CD4-positive, CD25-positive, alpha-beta regulatory T cell (primary cell): ENCODE measurements at regions not wholly inside any gene's neighbourhood (a gene's known extent, or its start where the extent isn't known, plus 50 kb on each side); places are given as distances from the start of the nearest gene placed in this dataset.
"Not testable (repeated sequence)": the region's sequence is repeated elsewhere in the genome, so short reads cannot be mapped to it uniquely, and the experiment has no call there.

Experiments
- ATAC-seq, 2 donors: fragments of 150-1000 bp; cut with Tn5 transposase; one replicate each; pipeline ENCODE4 v1.10.0; 2021; ENCODE audit warnings: low read depth in 2 of 2, moderate number of reproducible peaks in 2 of 2, moderate library complexity in 1 of 2
- DNase-seq, 3 donors: peaks; one replicate each; pipeline versions ENCODE4 v3.0.0 to v3.0.0-alpha.2; 2012 to 2022; ENCODE audit warnings: mixed read lengths in 1 of 3
- H3K27ac ChIP-seq: one replicate; pipeline ENCODE4 v1.7.0; 2013; ENCODE audit warnings: mild to moderate bottlenecking, low read length; ENCODE audit not compliant: insufficient read depth, poor library complexity, severe bottlenecking
- H3K27me3 ChIP-seq: one replicate; pipeline ENCODE4 v1.7.0; 2013; ENCODE audit warnings: low read length; ENCODE audit not compliant: control insufficient read depth, insufficient read depth
- H3K36me3 ChIP-seq: one replicate; pipeline ENCODE4 v1.7.0; 2013; ENCODE audit warnings: mild to moderate bottlenecking, low read length, moderate library complexity; ENCODE audit not compliant: control insufficient read depth, insufficient read depth
- H3K4me1 ChIP-seq: 2 replicates; pipeline ENCODE4 v1.7.0; 2013; ENCODE audit warnings: mild to moderate bottlenecking, low read length; ENCODE audit not compliant: insufficient read depth, control insufficient read depth, poor library complexity, severe bottlenecking
- H3K4me3 ChIP-seq: one replicate; pipeline ENCODE4 v1.7.0; 2013; ENCODE audit warnings: low read depth, mild to moderate bottlenecking, low read length, moderate library complexity
- H3K9me3 ChIP-seq, 2 experiments: 1 replicate in 1 of 2; 2 replicates in 1 of 2; pipeline ENCODE4 v1.7.0; 2013; ENCODE audit warnings: low read length in 2 of 2, mild to moderate bottlenecking in 1 of 2, moderate library complexity in 1 of 2; ENCODE audit not compliant: control insufficient read depth in 2 of 2
- H3K27ac Mint-ChIP-seq, 3 donors: one replicate each; pipeline ENCODE4 v1.8.0; 2020 to 2022; ENCODE audit warnings: mild to moderate bottlenecking in 3 of 3, mixed read lengths in 3 of 3, moderate library complexity in 2 of 3
- H3K27me3 Mint-ChIP-seq: one replicate; pipeline ENCODE4 v1.8.0; 2022; ENCODE audit warnings: mild to moderate bottlenecking, mixed read lengths
- H3K36me3 Mint-ChIP-seq: one replicate; pipeline ENCODE4 v1.8.0; 2020; ENCODE audit warnings: mixed read lengths
- H3K4me1 Mint-ChIP-seq, 4 donors: one replicate each; pipeline ENCODE4 v1.8.0; 2020 to 2022; ENCODE audit warnings: mixed read lengths in 4 of 4, mild to moderate bottlenecking in 1 of 4
- H3K4me3 Mint-ChIP-seq, 4 donors: one replicate each; pipeline ENCODE4 v1.8.0; 2020 to 2022; ENCODE audit warnings: mild to moderate bottlenecking in 4 of 4, mixed read lengths in 4 of 4, moderate library complexity in 3 of 4
- H3K9me3 Mint-ChIP-seq, 7 donors: one replicate each; pipeline ENCODE4 v1.8.0; 2020 to 2022; ENCODE audit warnings: mixed read lengths in 7 of 7, mild to moderate bottlenecking in 3 of 7, moderate library complexity in 2 of 7

DNA sequence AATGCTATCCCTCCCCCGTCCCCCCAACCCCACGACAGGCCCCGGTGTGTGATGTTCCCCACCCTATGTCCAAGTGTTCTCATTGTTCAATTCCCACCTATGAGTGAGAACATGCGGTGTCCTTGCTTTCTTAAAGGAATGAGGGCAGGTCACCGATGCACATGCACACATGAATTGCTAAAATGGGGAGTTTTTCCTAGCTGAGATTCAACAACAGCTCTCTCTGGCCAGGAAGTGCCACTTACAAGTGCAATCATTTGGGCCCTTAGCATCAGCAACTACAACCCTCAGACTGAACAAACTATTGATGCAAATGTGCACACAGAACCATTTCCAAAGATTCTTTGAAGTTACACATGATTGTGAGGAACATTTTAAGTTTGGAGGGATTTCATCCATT, 95.7 kb upstream of the IQCM start:
- H3K9me3 ChIP-seq, result no peaks in the 10 kb centered on the region
- no peaks in the 10 kb centered on the region for H3K4me1 ChIP-seq
- H3K4me3 Mint-ChIP-seq, result no peak overlapping the region
- no peak for ATAC-seq
- no peak overlapping the region for H3K4me3 ChIP-seq
- H3K27me3 Mint-ChIP-seq, result peaks cover 6% of the 10 kb centered on the region
- no peaks in the 10 kb centered on the region for H3K4me1 Mint-ChIP-seq
- no peaks in the 10 kb centered on the region for H3K9me3 Mint-ChIP-seq
- no peaks in the 10 kb centered on the region for H3K27me3 ChIP-seq
- H3K27ac Mint-ChIP-seq, result no peak overlapping the region
- no peak overlapping the region for H3K27ac ChIP-seq
- DNase-seq, result no peak
- H3K36me3 Mint-ChIP-seq, result no peaks in the 10 kb centered on the region
- no peaks in the 10 kb centered on the region for H3K36me3 ChIP-seq

GRCh38 chr4:149912000-149912399, 96.4 kb upstream of the IQCM start:
- DNase-seq, result no peak
- no peak for ATAC-seq
- no peaks in the 10 kb centered on the region for H3K4me1 Mint-ChIP-seq
- H3K36me3 Mint-ChIP-seq, result no peaks in the 10 kb centered on the region
- no peaks in the 10 kb centered on the region for H3K36me3 ChIP-seq
- H3K9me3 Mint-ChIP-seq, result no peaks in the 10 kb centered on the region
- H3K4me1 ChIP-seq, result no peaks in the 10 kb centered on the region
- no peaks in the 10 kb centered on the region for H3K27me3 ChIP-seq
- H3K27ac Mint-ChIP-seq, result no peak overlapping the region
- H3K4me3 ChIP-seq, result no peak overlapping the region
- no peak overlapping the region for H3K4me3 Mint-ChIP-seq
- no peak overlapping the region for H3K27ac ChIP-seq
- no peaks in the 10 kb centered on the region for H3K9me3 ChIP-seq
- peaks cover 6% of the 10 kb centered on the region for H3K27me3 Mint-ChIP-seq

GRCh38 chr4:149914119-149915115, 98.8 kb upstream of the IQCM start:
- no peak overlapping the region for H3K4me3 Mint-ChIP-seq
- Histone ChIP-seq H3K4me3 (no peak overlapping the region), H3K9me3 (no peaks in the 10 kb centered on the region), H3K27ac (no peak overlapping the region), H3K27me3 (no peaks in the 10 kb centered on the region), H3K36me3 (no peaks in the 10 kb centered on the region), H3K4me1 (no peaks in the 10 kb centered on the region)
- peak in 1 of 3 donors; percentile 43 for DNase-seq
- H3K4me1 Mint-ChIP-seq, result no peaks in the 10 kb centered on the region
- H3K27me3 Mint-ChIP-seq, result peaks cover 6% of the 10 kb centered on the region
- H3K27ac Mint-ChIP-seq, result no peak overlapping the region
- no peaks in the 10 kb centered on the region for H3K9me3 Mint-ChIP-seq
- no peak for ATAC-seq
- no peaks in the 10 kb centered on the region for H3K36me3 Mint-ChIP-seq

DNA sequence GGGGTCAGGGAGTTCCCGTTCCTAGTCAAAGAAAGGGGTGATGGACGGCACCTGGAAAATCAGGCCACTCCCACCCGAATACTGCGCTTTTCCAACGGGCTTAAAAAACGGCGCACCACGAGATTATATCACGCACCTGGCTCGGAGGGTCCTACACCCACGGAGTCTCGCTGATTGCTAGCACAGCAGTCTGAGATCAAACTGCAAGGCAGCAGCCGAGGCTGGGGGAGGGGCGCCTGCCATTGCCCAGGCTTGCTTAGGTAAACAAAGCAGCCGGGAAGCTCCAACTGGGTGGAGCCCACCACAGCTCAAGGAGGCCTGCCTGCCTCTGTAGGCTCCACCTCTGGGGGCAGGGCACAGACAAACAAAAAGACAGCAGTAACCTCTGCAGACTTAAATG, 100.1 kb upstream of the IQCM start:
- not testable (repeated sequence) for H3K4me3 Mint-ChIP-seq, H3K36me3 Mint-ChIP-seq, H3K27ac Mint-ChIP-seq, H3K27ac ChIP-seq, H3K4me1 ChIP-seq, H3K4me3 ChIP-seq, H3K4me1 Mint-ChIP-seq, H3K27me3 ChIP-seq, H3K27me3 Mint-ChIP-seq, H3K9me3 Mint-ChIP-seq, H3K9me3 ChIP-seq, ATAC-seq, DNase-seq, H3K36me3 ChIP-seq

- no peak for ATAC-seq
- Mint-ChIP-seq H3K27ac (no peak overlapping the region), H3K27me3 (no peaks in the 10 kb centered on the region), H3K4me1 (no peaks in the 10 kb centered on the region), H3K4me3 (no peak overlapping the region), H3K36me3 (no peaks in the 10 kb centered on the region), H3K9me3 (no peaks in the 10 kb centered on the region)
- Histone ChIP-seq H3K27ac (no peak overlapping the region), H3K4me1 (no peaks in the 10 kb centered on the region), H3K4me3 (no peak overlapping the region), H3K36me3 (no peaks in the 10 kb centered on the region), H3K9me3 (no peaks in the 10 kb centered on the region), H3K27me3 (no peaks in the 10 kb centered on the region)
- DNase-seq, result no peak
Measured at GRCh38 chr4:149923736-149924135, 108.1 kb upstream of the IQCM start.

DNA sequence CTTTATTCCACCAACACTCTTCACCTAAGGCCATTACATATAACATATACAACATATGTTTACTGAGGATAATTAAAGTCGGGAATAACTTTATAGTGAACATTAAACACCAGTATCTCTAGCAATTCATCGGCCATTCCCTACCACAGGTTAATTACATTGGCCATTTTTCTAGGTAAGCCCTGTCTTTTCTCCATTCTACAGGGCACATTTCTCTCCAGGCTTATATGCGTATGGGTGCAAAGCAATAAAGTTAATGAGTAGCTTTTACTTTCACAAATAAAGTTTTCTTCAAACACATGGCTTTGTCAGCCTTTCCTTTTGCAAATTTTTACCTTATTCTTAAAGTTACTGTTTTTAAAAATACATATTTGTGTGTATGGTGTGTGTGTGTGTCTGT, 111.9 kb upstream of the IQCM start:
- Histone ChIP-seq H3K27me3 (no peaks in the 10 kb centered on the region), H3K36me3 (no peaks in the 10 kb centered on the region), H3K27ac (no peak overlapping the region), H3K9me3 (no peaks in the 10 kb centered on the region), H3K4me1 (no peaks in the 10 kb centered on the region), H3K4me3 (no peak overlapping the region)
- no peaks in the 10 kb centered on the region for H3K9me3 Mint-ChIP-seq
- DNase-seq (no peak), ATAC-seq (no peak)
- no peaks in the 10 kb centered on the region for H3K27me3 Mint-ChIP-seq
- H3K27ac Mint-ChIP-seq, result no peak overlapping the region
- H3K4me1 Mint-ChIP-seq, result no peaks in the 10 kb centered on the region
- no peaks in the 10 kb centered on the region for H3K36me3 Mint-ChIP-seq
- H3K4me3 Mint-ChIP-seq, result no peak overlapping the region

GRCh38 chr4:149928507-149928906, 112.9 kb upstream of the IQCM start:
- Mint-ChIP-seq H3K4me1 (no peaks in the 10 kb centered on the region), H3K27ac (no peak overlapping the region), H3K9me3 (no peaks in the 10 kb centered on the region), H3K36me3 (no peaks in the 10 kb centered on the region), H3K27me3 (no peaks in the 10 kb centered on the region), H3K4me3 (no peak overlapping the region)
- DNase-seq (no peak), ATAC-seq (no peak)
- no peaks in the 10 kb centered on the region for H3K36me3 ChIP-seq
- H3K27me3 ChIP-seq, result no peaks in the 10 kb centered on the region
- H3K27ac ChIP-seq, result no peak overlapping the region
- H3K4me1 ChIP-seq, result no peaks in the 10 kb centered on the region
- H3K4me3 ChIP-seq, result no peak overlapping the region
- no peaks in the 10 kb centered on the region for H3K9me3 ChIP-seq

- peaks cover 6% of the 10 kb centered on the region for H3K27me3 Mint-ChIP-seq
- H3K4me3 ChIP-seq, result no peak overlapping the region
- H3K4me3 Mint-ChIP-seq, result no peak overlapping the region
- no peaks in the 10 kb centered on the region for H3K4me1 ChIP-seq
- no peaks in the 10 kb centered on the region for H3K4me1 Mint-ChIP-seq
- no peaks in the 10 kb centered on the region for H3K36me3 Mint-ChIP-seq
- H3K27ac ChIP-seq, result no peak overlapping the region
- peaks cover 0 to 2% (median 1%) of the 10 kb centered on the region in 7 donors for H3K9me3 Mint-ChIP-seq
- DNase-seq (no peak), ATAC-seq (no peak)
- H3K27ac Mint-ChIP-seq, result no peak overlapping the region
- H3K27me3 ChIP-seq, result no peaks in the 10 kb centered on the region
- H3K9me3 ChIP-seq, result no peaks in the 10 kb centered on the region
- no peaks in the 10 kb centered on the region for H3K36me3 ChIP-seq
Measured at GRCh38 chr4:149931431-149931830, 115.8 kb upstream of the IQCM start.
